Right lobe of liver (tissue), 6 donors: ENCODE measurements at regions not wholly inside any gene's neighbourhood (a gene's known extent, or its start where the extent isn't known, plus 50 kb on each side); places are given as distances from the start of the nearest gene placed in this dataset.
"Not testable (repeated sequence)": the region's sequence is repeated elsewhere in the genome, so short reads cannot be mapped to it uniquely, and the experiment has no call there.

Source experiments
- ATAC-seq, 4 donors: fragments of 200-7000 bp; cut with Tn5 transposase; one replicate each; pipeline ENCODE4 v1.9.1; 2020; ENCODE audit warnings: mild to moderate bottlenecking in 4 of 4, moderate library complexity in 4 of 4
- DNase-seq, 3 donors: peaks; one replicate each; pipeline ENCODE4 v3.0.0-alpha.2; 2020
- H3K27ac ChIP-seq, 3 donors: fragments of 200-600 bp; one replicate each; pipeline ENCODE4 v1.8.0; 2022
- H3K27me3 ChIP-seq, 2 donors: fragments of 200-600 bp; one replicate each; pipeline ENCODE4 v1.8.0; 2022
- H3K36me3 ChIP-seq, 4 donors: fragments of 200-600 bp; sonication (generic) in 1 of 4; one replicate each; pipeline versions ENCODE4 v1.5.1 to v1.8.0; 2017 to 2022; ENCODE audit warnings: control low read depth in 1 of 4
- H3K4me1 ChIP-seq, 4 donors: fragments of 200-600 bp; sonication (generic) in 1 of 4; one replicate each; pipeline versions ENCODE4 v1.5.1 to v1.8.0; 2017 to 2022; ENCODE audit warnings: control low read depth in 1 of 4
- H3K4me3 ChIP-seq, 3 donors: fragments of 200-600 bp; one replicate each; pipeline ENCODE4 v1.8.0; 2022
- H3K9me3 ChIP-seq, 4 donors: fragments of 200-600 bp; sonication (generic) in 1 of 4; one replicate each; pipeline versions ENCODE4 v1.5.1 to v1.8.0; 2017 to 2022; ENCODE audit warnings: control low read depth in 1 of 4
- CTCF ChIP-seq, 4 donors: fragments of 200-600 bp in 3 of 4; fragments of 450-650 bp in 1 of 4; IDR thresholded peaks; one replicate each; pipeline versions ENCODE4 v1.5.1 to v1.8.0; 2016 to 2022; ENCODE audit warnings: antibody characterized with exemption in 4 of 4, mild to moderate bottlenecking in 2 of 4
- POLR2A ChIP-seq: fragments of 450-650 bp; IDR thresholded peaks from one replicate; pipeline ENCODE4 v1.6.1; 2017; ENCODE audit warnings: antibody characterized with exemption, mild to moderate bottlenecking
- WGBS: methylation state at CpG from one replicate; pipeline ENCODE4 v1.1.6; 2018; ENCODE audit warnings: low coverage, low lambda C conversion rate; ENCODE audit not compliant: insufficient coverage; ENCODE audit errors: missing lambda C conversion rate; 5-methylcytosine and 5-hydroxymethylcytosine counted together
- intact Hi-C, 2 donors: fragments of 100-400 bp; cut with DNase I; formaldehyde crosslinking; loops; one replicate each; pipeline versions ENCODE4 v1.11.2 to v1.14.1; 2022
- donor health status: DM: no; HTN: yes; CAD: no.
- donor health status: DM: no; HTN: no; CAD: no.
- donor health status: DM: no; HTN: no; CAD: no.
- donor health status: DM: no; HTN: yes; CAD: no.
- donor health status: DM: no; HTN: yes; CAD: no.

DNA sequence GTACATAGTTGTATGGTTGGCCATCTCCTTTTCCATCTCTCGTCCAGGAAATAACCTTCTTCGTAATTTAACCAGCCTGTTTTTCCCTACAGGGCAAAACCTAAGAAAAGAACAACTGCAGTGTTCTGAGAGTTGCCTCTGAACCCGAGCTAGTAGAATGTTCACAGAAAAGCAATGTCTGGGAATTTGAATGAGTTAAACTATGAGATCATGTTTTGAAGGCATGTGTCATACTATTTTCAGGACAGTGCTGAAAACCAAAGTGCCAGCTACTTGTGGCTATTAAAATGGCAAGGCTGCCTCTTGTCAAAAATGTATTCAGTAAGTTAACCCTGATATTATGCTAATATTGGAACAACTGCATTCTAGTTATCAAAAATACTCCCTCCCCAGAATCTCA is 482.9 kb upstream of the SPRED2 start:
- no peak for TF ChIP-seq CTCF (IDR thresholded peaks at IDR 0.05)
- no peak for TF ChIP-seq POLR2A
- Histone ChIP-seq H3K27ac (no peak overlapping the region), H3K9me3 (no peaks in the 10 kb centered on the region), H3K4me3 (no peak overlapping the region), H3K4me1 (peaks cover 0 to 36% (median 0%) of the 10 kb centered on the region in 4 donors), H3K36me3 (no peaks in the 10 kb centered on the region), H3K27me3 (no peaks in the 10 kb centered on the region)
- intact Hi-C loops, result no loop called here
- WGBS, result 88% methylated on average over 3 of the region's 3 CpGs
- ATAC-seq, result no peak
- DNase-seq, result no peak

- no peak for ATAC-seq
These were observed 481.9 kb upstream of the SPRED2 start for GRCh38 chr2:65914244-65914786.

GRCh38 chr2:65913813-65914212 is 481.4 kb upstream of the SPRED2 start:
- TF ChIP-seq CTCF (IDR thresholded peaks at IDR 0.05), result no peak
- TF ChIP-seq POLR2A, result no peak
- Histone ChIP-seq H3K9me3 (no peaks in the 10 kb centered on the region), H3K27ac (no peak overlapping the region), H3K27me3 (no peaks in the 10 kb centered on the region), H3K4me1 (peaks cover 0 to 25% (median 0%) of the 10 kb centered on the region in 4 donors), H3K4me3 (no peak overlapping the region), H3K36me3 (no peaks in the 10 kb centered on the region)
- DNase-seq (no peak), ATAC-seq (no peak)
- WGBS, result 71% methylated on average over 7 of the region's 9 CpGs
- intact Hi-C loops, result no loop called here

More at GRCh38 chr2:65914244-65914786, 481.9 kb upstream of the SPRED2 start:
- Histone ChIP-seq H3K4me1 (peaks cover 0 to 29% (median 0%) of the 10 kb centered on the region in 4 donors), H3K36me3 (no peaks in the 10 kb centered on the region), H3K27me3 (no peaks in the 10 kb centered on the region), H3K9me3 (no peaks in the 10 kb centered on the region), H3K4me3 (no peak overlapping the region), H3K27ac (no peak overlapping the region)
- WGBS, result 57% methylated on average over 3 of the region's 7 CpGs
- DNase-seq, result no peak
- intact Hi-C loops, result no loop called here
- TF ChIP-seq CTCF (IDR thresholded peaks at IDR 0.05), result no peak
- TF ChIP-seq POLR2A, result no peak

- Histone ChIP-seq H3K4me1 (no peaks in the 10 kb centered on the region), H3K9me3 (no peaks in the 10 kb centered on the region), H3K27ac (no peak overlapping the region), H3K4me3 (no peak overlapping the region), H3K36me3 (no peaks in the 10 kb centered on the region), H3K27me3 (no peaks in the 10 kb centered on the region)
- no peak for TF ChIP-seq POLR2A
- TF ChIP-seq CTCF (IDR thresholded peaks at IDR 0.05), result no peak
- 65% methylated on average over 1 of the region's 1 CpG for WGBS
- ATAC-seq (no peak), DNase-seq (no peak)
- intact Hi-C loops, result no loop called here
These were observed 469.4 kb upstream of the SPRED2 start for GRCh38 chr2:65901756-65902155.

DNA sequence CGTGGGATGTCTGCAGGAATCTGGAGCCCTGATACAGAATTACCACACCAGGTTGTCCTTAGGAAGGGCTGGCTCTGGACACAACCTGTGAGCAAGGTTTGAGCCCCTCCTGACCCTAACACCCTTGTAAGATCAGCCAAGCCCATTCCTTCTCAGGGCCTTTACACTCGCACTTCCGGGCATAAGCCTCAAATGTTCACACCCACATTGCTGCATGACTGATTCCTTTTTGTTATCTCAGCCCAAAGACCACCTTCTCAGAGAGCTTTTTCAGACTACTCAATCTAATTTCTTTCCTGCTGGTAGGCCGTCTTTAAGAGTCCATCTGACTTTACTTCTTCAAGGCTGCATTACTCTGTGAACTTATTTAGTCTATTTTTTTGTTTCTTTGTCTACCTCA is 464.0 kb upstream of the SPRED2 start:
- Histone ChIP-seq H3K27ac (no peak overlapping the region), H3K4me3 (no peak overlapping the region), H3K36me3 (no peaks in the 10 kb centered on the region), H3K4me1 (no peaks in the 10 kb centered on the region), H3K9me3 (no peaks in the 10 kb centered on the region), H3K27me3 (no peaks in the 10 kb centered on the region)
- DNase-seq (no peak), ATAC-seq (no peak)
- WGBS, result 66% methylated on average over 3 of the region's 4 CpGs
- intact Hi-C loops, result no loop called here
- TF ChIP-seq POLR2A, result no peak
- TF ChIP-seq CTCF (IDR thresholded peaks at IDR 0.05), result no peak

GRCh38 chr2:65890131-65890530 is 457.7 kb upstream of the SPRED2 start:
- ATAC-seq, result not testable (repeated sequence)

More at GRCh38 chr2:65890131-65890530, 457.7 kb upstream of the SPRED2 start:
- H3K27me3 ChIP-seq, intact Hi-C loops, DNase-seq, H3K27ac ChIP-seq, H3K4me1 ChIP-seq, H3K36me3 ChIP-seq, H3K4me3 ChIP-seq, H3K9me3 ChIP-seq: not testable (repeated sequence)
- WGBS, result no CpG with 5 or more reads among the region's 6 CpGs
